ENCODE measurements at regions not wholly inside any gene's neighbourhood (a gene's known extent, or its start where the extent isn't known, plus 50 kb on each side); places are given as distances from the start of the nearest gene placed in this dataset.
"Not testable (repeated sequence)": the region's sequence is repeated elsewhere in the genome, so short reads cannot be mapped to it uniquely, and the experiment has no call there.

- no peak for FAIRE-seq
- TF ChIP-seq POLR2AphosphoS5 (IDR thresholded peaks at IDR 0.05; ENCODE audit: low read depth, low read length) (no peak), TAF1 (IDR thresholded peaks at IDR 0.05; ENCODE audit: low read depth, low read length) (no peak), POU2F2 (IDR thresholded peaks at IDR 0.05; ENCODE audit: low read depth, low read length) (no peak), SPI1 (IDR thresholded peaks at IDR 0.05; ENCODE audit: low read depth, low read length) (no peak), PAX5 (IDR thresholded peaks at IDR 0.05; ENCODE audit: insufficient read depth, low read length, severe bottlenecking) (no peak), POLR2A (IDR thresholded peaks at IDR 0.05; ENCODE audit: low read depth, low read length) (no peak)
- DNase-seq (ENCODE audit: insufficient read length, low spot score): no peak
Observed at GRCh38 chr15:24761704-24762302, 86.2 kb downstream of the NPAP1 start.

GRCh38 chr15:24763891-24764290, 88.3 kb downstream of the NPAP1 start:
- TF ChIP-seq TAF1 (IDR thresholded peaks at IDR 0.05; ENCODE audit: low read depth, low read length) (no peak), PAX5 (IDR thresholded peaks at IDR 0.05; ENCODE audit: insufficient read depth, low read length, severe bottlenecking) (no peak), POLR2A (IDR thresholded peaks at IDR 0.05; ENCODE audit: low read depth, low read length) (no peak), POU2F2 (IDR thresholded peaks at IDR 0.05; ENCODE audit: low read depth, low read length) (no peak), SPI1 (IDR thresholded peaks at IDR 0.05; ENCODE audit: low read depth, low read length) (no peak), POLR2AphosphoS5 (IDR thresholded peaks at IDR 0.05; ENCODE audit: low read depth, low read length) (no peak)
- DNase-seq (ENCODE audit: insufficient read length, low spot score) (no peak), FAIRE-seq (no peak)

GRCh38 chr15:24764375-24765171, 89.0 kb downstream of the NPAP1 start:
- FAIRE-seq (no peak), DNase-seq (ENCODE audit: insufficient read length, low spot score) (no peak)
- TF ChIP-seq POLR2A (IDR thresholded peaks at IDR 0.05; ENCODE audit: low read depth, low read length) (no peak), SPI1 (IDR thresholded peaks at IDR 0.05; ENCODE audit: low read depth, low read length) (no peak), PAX5 (IDR thresholded peaks at IDR 0.05; ENCODE audit: insufficient read depth, low read length, severe bottlenecking) (no peak), TAF1 (IDR thresholded peaks at IDR 0.05; ENCODE audit: low read depth, low read length) (no peak), POU2F2 (IDR thresholded peaks at IDR 0.05; ENCODE audit: low read depth, low read length) (no peak), POLR2AphosphoS5 (IDR thresholded peaks at IDR 0.05; ENCODE audit: low read depth, low read length) (no peak)

- FAIRE-seq (no peak), DNase-seq (ENCODE audit: insufficient read length, low spot score) (no peak)
- no peak for TF ChIP-seq POLR2A (IDR thresholded peaks at IDR 0.05; ENCODE audit: low read depth, low read length)
- no peak for TF ChIP-seq POLR2AphosphoS5 (IDR thresholded peaks at IDR 0.05; ENCODE audit: low read depth, low read length)
- TF ChIP-seq TAF1 (IDR thresholded peaks at IDR 0.05; ENCODE audit: low read depth, low read length): no peak
- TF ChIP-seq PAX5 (IDR thresholded peaks at IDR 0.05; ENCODE audit: insufficient read depth, low read length, severe bottlenecking): no peak
- TF ChIP-seq SPI1 (IDR thresholded peaks at IDR 0.05; ENCODE audit: low read depth, low read length): no peak
- no peak for TF ChIP-seq POU2F2 (IDR thresholded peaks at IDR 0.05; ENCODE audit: low read depth, low read length)
Observed at GRCh38 chr15:24766511-24767133, 91.0 kb downstream of the NPAP1 start.

GRCh38 chr15:24772266-24772665, 96.7 kb downstream of the NPAP1 start:
- TF ChIP-seq POLR2A (IDR thresholded peaks at IDR 0.05; ENCODE audit: low read depth, low read length): no peak
- TF ChIP-seq SPI1 (IDR thresholded peaks at IDR 0.05; ENCODE audit: low read depth, low read length): no peak
- FAIRE-seq: no peak
- no peak for DNase-seq (ENCODE audit: insufficient read length, low spot score)

GRCh38 chr15:24772686-24773373, 97.3 kb downstream of the NPAP1 start:
- TF ChIP-seq TAF1 (IDR thresholded peaks at IDR 0.05; ENCODE audit: low read depth, low read length): no peak
- DNase-seq (ENCODE audit: insufficient read length, low spot score) (peak; percentile 10), FAIRE-seq (peak; percentile 38)

- no peak for TF ChIP-seq PAX5 (IDR thresholded peaks at IDR 0.05; ENCODE audit: insufficient read depth, low read length, severe bottlenecking)
- DNase-seq (ENCODE audit: insufficient read length, low spot score): no peak
- FAIRE-seq: no peak
Observed at GRCh38 chr15:24777307-24777706, 101.7 kb downstream of the NPAP1 start.

- no peak for FAIRE-seq
- TF ChIP-seq POLR2A (IDR thresholded peaks at IDR 0.05; ENCODE audit: low read depth, low read length) (no peak), SPI1 (IDR thresholded peaks at IDR 0.05; ENCODE audit: low read depth, low read length) (no peak), POU2F2 (IDR thresholded peaks at IDR 0.05; ENCODE audit: low read depth, low read length) (no peak), TAF1 (IDR thresholded peaks at IDR 0.05; ENCODE audit: low read depth, low read length) (no peak), PAX5 (IDR thresholded peaks at IDR 0.05; ENCODE audit: insufficient read depth, low read length, severe bottlenecking) (no peak), POLR2AphosphoS5 (IDR thresholded peaks at IDR 0.05; ENCODE audit: low read depth, low read length) (no peak)
- DNase-seq (ENCODE audit: insufficient read length, low spot score): no peak
Observed at GRCh38 chr15:24784506-24784905, 108.9 kb downstream of the NPAP1 start.

- FAIRE-seq (no peak), DNase-seq (ENCODE audit: insufficient read length, low spot score) (no peak)
- TF ChIP-seq POLR2AphosphoS5 (IDR thresholded peaks at IDR 0.05; ENCODE audit: low read depth, low read length) (no peak), SPI1 (IDR thresholded peaks at IDR 0.05; ENCODE audit: low read depth, low read length) (no peak), TAF1 (IDR thresholded peaks at IDR 0.05; ENCODE audit: low read depth, low read length) (no peak), POLR2A (IDR thresholded peaks at IDR 0.05; ENCODE audit: low read depth, low read length) (no peak), POU2F2 (IDR thresholded peaks at IDR 0.05; ENCODE audit: low read depth, low read length) (no peak), PAX5 (IDR thresholded peaks at IDR 0.05; ENCODE audit: insufficient read depth, low read length, severe bottlenecking) (no peak)
Observed at GRCh38 chr15:24786347-24786746, 110.8 kb downstream of the NPAP1 start.

- DNase-seq (ENCODE audit: insufficient read length, low spot score); FAIRE-seq: not testable (repeated sequence)
Observed at GRCh38 chr15:24802624-24803023, 127.0 kb downstream of the NPAP1 start.
